A204.1 (cell line): ENCODE measurements at regions not wholly inside any gene's neighbourhood (a gene's known extent, or its start where the extent isn't known, plus 50 kb on each side); places are given as distances from the start of the nearest gene placed in this dataset.
"Not testable (repeated sequence)": the region's sequence is repeated elsewhere in the genome, so short reads cannot be mapped to it uniquely, and the experiment has no call there.

Experiments
- FAIRE-seq: peaks from 2 replicates; lab custom pipeline; 2012; peaks lifted over from hg19 to GRCh38; lab: Jason Lieb, UNC

- FAIRE-seq, result no peak
Measured at GRCh38 chr10:111267673-111268072, 190.8 kb downstream of the ADRA2A start.

- no peak for FAIRE-seq
Measured at GRCh38 chr10:111273235-111273634, 196.4 kb downstream of the ADRA2A start.

DNA sequence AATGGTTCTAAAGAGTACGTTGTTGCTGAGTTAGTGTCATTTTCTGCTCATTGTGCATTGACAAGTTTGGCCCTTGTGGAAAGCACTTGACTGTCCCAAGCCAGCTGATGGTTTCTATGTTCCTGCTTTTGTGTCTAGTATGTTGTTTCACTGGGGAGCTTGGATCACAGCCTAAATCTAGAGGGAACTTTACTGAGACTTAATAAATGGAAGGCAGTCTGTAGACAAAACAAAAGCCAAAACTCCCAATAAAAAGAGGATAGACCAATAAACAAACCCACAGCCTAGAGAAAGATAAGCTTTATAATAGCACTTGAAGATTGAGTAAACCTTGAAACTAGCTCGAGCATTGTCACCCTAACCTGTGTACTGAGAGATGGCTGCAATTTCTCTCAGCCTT is 196.8 kb downstream of the ADRA2A start:
- no peak for FAIRE-seq

DNA sequence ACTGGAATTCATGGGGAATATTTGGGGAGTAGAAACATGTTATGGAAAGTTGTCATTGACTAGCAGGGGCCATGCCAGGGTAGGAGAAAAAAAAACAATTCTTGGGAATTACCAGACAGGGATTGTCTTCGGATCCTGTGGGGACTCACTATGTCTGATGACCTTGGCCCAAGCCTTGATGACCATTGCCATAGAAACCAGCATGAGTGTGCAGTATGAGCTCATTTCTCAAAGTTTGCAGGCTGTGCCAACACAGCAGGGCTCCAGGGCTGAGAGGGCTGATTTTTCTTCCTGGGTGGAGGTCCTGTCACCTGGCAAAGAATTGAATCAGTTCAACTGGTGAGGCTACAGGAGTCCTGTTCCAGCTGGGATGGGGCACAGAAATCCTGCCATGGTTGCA is 198.3 kb downstream of the ADRA2A start:
- FAIRE-seq, result no peak

GRCh38 chr10:111277661-111278060 is 200.8 kb downstream of the ADRA2A start:
- no peak for FAIRE-seq

DNA sequence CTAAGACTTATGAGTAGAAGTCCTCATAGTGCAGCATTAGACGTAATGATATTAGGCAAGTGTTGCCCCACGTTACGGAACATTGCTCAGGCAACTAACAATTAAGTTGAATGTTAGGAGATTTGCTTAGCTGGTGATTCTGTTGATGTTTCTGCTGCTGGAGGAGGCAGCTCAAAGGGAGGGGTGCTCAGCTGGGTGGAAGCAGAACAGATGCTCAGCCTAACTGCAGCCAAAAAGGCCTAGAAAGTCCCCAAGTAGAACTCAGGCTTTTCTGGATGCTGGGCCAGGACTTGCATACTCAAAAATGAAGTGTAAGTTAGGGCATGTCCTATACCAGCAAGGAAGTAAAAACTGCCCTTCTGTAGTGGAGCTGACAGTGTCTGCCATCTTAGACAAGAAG is 201.4 kb downstream of the ADRA2A start:
- no peak for FAIRE-seq

DNA sequence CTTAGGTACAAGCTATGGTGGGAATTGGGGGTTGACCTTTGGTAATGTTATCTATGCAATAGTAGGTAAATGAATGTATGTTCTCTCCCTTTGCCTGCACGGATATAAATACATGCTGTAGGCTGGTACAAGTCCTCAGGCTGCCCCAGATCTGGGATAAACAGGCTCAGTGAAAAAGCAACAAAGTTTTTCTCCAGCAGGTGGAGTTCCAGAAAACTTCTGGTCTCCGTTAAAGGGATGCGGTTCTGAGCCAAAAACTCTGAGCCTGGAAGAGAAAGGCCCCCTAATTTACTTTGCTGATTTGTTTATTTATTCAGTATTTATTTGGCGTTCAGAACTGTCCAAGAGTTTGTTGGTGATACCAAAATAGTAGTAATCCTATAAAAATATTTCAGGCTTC is 204.7 kb downstream of the ADRA2A start:
- FAIRE-seq, result peak; percentile 79

GRCh38 chr10:111289461-111289860 is 212.6 kb downstream of the ADRA2A start:
- FAIRE-seq, result no peak

DNA sequence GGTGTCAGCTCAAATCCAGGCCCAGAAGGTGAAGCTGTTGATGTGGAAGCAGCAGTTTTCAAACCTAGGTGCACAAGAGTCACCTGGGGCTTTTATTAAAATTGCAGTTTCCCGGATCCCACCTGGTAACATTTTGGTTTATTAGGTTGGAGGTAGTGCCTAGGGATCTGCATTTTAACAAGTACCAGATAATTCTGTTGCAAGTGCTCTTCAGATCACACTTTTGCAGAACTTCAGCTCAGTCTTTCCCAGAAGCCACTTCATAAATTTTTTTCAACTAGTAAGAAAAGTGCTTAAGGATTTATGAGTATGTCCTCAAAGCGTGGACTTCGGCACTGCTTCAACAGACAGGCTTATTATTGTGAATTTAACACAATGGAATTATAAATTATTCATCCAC is 213.8 kb downstream of the ADRA2A start:
- no peak for FAIRE-seq

DNA sequence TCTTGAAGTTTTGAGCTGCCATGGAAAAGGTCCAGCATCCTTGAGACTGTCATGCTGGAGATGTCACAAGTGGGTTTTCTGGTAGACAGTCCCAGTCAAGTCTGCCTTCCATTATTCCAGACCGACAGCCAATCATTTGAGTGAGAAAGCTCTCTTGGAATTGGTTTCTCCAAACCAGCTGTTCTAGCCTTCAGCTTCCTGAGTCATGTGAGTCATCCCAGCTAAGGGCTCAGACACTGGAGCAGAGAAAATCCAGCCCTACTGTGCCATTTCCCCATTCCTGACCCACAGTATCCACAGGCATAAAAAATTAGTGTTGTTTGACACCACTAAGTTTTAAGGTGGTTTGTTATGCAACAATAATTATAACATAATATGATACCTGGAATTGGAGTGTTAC is 219.0 kb downstream of the ADRA2A start:
- no peak for FAIRE-seq

GRCh38 chr10:111297351-111297848 is 220.6 kb downstream of the ADRA2A start:
- FAIRE-seq, result no peak

- no peak for FAIRE-seq
Measured at GRCh38 chr10:111298031-111298430, 221.2 kb downstream of the ADRA2A start.

- FAIRE-seq, result no peak
Measured at GRCh38 chr10:111299037-111299436, 222.2 kb downstream of the ADRA2A start.

GRCh38 chr10:111303887-111304286 is 227.1 kb downstream of the ADRA2A start:
- FAIRE-seq, result no peak

DNA sequence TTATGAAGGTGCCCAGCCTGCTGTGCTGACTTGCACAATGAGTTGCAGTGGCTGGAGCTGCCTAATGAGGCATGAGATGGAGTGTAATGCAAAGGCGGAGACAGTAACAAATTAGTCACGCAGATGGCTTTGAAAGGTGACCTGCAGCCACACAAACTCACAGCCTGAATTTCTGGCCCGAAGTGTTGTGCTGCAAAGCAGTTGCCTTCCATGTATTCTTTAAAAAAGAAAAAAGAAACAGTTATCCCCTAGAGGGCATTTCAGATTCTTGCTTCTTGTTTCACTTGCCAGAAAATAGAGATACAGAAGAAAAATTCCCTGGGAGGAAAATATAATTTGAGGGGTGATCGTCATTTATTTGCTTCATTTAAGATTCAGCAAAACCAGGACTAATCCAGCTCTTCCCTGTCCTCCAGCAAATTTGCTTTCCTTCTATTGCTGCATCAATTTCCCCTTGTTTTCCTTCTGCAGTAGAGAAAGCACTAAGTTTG is 239.9 kb downstream of the ADRA2A start:
- FAIRE-seq, result no peak

- FAIRE-seq, result no peak
Measured at GRCh38 chr10:111319866-111320265, 243.0 kb downstream of the ADRA2A start.

DNA sequence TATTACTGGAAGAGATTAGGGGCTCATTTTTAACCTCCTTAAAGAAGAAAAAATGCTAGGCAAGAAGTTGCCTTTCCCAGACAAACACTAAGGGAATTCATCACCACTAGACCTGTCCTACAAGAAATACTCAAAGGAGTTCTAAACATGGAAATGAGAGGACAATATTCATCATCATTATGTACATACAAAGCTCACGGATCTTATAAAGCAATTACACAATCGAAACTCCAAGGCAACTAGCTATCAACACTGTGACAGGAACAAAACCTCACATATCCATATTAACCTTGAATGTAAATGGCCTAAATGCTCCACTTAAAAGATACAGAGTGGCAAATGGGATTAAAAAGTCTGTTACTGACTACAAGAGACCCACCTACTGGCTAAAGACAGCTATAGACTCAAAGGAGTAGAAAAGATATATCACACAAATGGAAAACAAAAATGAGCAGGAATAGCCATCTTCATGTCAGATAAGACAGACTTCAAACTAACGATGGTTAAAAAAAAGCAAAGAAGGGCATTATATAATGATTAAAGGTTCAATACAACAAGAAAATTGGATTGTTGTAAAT is 246.6 kb downstream of the ADRA2A start:
- peak; percentile 68 for FAIRE-seq

GRCh38 chr10:111332174-111332573 is 255.3 kb downstream of the ADRA2A start:
- FAIRE-seq, result not testable (repeated sequence)

DNA sequence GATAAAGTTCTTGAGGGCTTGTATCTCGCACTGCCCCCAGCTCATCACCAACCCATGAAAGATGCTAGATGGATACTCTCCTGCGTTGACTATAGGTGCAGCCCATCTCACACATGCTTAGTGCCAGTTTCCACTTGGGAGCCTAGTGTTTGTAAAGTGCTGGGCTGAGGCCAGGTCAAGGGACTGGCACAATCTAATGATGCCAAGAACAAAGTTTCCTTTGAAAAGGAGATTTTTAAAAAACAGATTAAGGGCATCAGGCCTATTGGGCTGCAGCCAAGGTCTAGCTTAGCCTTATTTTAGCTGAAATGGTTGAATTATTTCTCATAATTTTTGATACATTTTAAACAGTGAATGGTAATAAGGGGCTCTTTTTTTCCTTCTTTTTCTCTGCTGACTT is 259.0 kb downstream of the ADRA2A start:
- no peak for FAIRE-seq

- FAIRE-seq, result no peak
Measured at GRCh38 chr10:111338035-111338434, 261.2 kb downstream of the ADRA2A start.

- no peak for FAIRE-seq
Measured at GRCh38 chr10:111338805-111339204, 262.0 kb downstream of the ADRA2A start.

DNA sequence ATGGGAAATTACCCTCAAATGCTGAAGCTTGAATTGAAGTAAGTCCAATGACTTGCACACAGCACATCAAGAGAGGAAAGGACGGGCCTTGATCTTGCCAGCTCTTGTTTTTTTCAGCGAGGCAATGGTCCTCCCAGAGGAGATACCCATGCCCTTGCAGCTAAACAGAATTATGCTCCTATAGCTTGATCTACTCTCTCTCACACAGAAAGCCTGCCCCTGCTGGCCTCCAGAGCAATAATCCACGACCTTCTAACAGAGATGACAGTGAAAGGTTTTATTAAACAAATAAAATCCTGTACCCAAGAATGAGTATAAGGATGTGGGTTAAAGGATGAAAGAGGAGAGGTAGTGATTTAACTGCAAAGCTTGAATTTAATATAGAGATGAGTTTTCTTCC is 268.0 kb downstream of the ADRA2A start:
- no peak for FAIRE-seq

DNA sequence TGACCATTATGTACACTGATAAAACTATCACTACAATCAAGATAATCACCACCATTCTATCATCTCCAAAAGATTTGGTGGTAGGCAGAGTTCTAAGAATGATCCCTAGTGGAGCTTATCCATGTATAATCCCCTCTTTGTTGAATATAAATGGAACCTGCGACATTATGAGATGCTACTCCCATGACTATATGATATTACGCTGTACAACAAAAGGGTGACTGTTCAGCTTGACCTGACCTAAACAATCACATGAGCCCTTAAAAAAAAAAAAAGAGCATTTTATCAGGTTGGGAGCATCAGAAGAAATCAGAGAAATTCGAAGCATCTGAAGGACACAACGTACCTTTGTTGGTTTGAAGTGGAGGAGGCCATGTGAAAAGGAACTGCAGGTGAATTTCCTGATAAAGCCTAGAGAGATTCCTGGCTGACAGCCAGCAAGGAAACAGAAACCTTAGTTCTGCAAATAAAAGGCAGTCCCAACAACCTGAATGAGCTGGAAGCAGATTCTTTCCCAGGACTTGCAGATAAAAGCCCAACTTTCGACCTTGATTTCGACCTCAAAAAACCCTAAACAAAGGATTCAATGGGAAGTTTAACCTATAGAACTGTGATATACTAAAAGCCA is 270.7 kb downstream of the ADRA2A start:
- FAIRE-seq, result no peak

- FAIRE-seq, result no peak
Measured at GRCh38 chr10:111348076-111348475, 271.2 kb downstream of the ADRA2A start.
